GM19328 (cell line): ENCODE measurements at regions not wholly inside any gene's neighbourhood (a gene's known extent, or its start where the extent isn't known, plus 50 kb on each side); places are given as distances from the start of the nearest gene placed in this dataset.
"Not testable (repeated sequence)": the region's sequence is repeated elsewhere in the genome, so short reads cannot be mapped to it uniquely, and the experiment has no call there.

Experiments
- ATAC-seq: cut with Tn5 transposase; IDR thresholded peaks from one replicate; pipeline ENCODE4 v1.9.1; 2021; ENCODE audit warnings: mild to moderate bottlenecking, moderate library complexity; ENCODE audit not compliant: unreplicated experiment

DNA sequence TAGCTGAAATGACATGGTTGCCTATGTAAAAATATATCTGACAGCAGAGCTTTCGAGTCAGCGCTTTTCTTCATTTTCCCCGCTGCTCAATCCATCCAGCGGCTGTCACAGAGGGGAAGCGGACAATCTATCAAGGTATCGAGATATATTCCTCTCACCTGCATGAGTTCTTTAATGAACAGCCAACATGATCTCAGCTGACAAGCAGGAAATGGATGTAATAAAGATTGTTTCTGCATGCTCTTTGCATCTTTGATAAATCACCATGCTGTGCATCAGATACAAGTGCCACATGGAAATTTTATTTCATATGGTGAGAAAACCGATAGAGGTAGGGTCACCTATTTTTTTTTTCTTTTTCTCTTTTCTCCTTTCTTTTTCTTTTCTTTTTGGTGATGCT is 602.3 kb upstream of the MMS22L start:
- ATAC-seq = no peak

- no peak for ATAC-seq
Observed at GRCh38 chr6:97885828-97886227, 602.8 kb upstream of the MMS22L start.

DNA sequence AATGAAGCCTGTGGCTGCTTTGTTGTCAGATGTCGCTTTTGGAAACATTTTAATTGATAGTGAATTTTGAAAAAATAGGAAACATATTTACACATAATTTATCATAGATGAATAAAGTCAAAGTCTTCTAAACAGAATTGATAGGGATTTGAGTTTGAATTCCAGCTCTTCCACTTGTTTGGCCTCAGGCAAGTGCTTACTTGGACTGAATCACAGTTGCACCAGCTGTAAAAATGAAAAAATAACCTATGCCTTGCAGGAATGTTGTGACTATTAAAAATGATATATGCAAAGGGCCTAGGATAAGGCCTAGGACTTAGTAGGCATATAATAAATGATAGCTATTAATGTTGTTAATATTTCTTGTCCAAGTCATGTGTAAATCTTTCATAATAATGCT is 618.5 kb upstream of the MMS22L start:
- ATAC-seq = no peak

DNA sequence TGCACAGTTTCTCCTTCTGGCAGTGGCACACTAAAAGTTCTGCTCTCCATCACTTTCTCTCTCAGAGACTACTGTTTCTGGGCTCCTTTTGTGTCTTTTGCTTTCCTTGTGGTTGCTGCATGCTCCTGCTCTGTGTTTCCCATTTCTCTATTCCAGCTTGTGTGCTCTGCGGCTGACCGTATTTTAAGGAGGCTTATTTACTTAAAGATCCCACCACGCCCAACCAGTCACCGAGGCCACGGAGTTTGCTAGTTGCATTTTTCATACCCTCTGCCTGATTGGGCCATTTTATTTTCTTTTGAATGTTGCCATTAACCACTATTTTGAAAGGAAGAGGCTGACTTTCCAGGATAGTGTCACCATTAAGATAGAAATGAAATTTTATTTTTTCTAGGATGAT is 626.4 kb upstream of the MMS22L start:
- ATAC-seq = no peak

- no peak for ATAC-seq
Observed at GRCh38 chr6:97913721-97914120, 630.7 kb upstream of the MMS22L start.

- no peak for ATAC-seq
Observed at GRCh38 chr6:97914912-97915311, 631.9 kb upstream of the MMS22L start.

- no peak for ATAC-seq
Observed at GRCh38 chr6:97915537-97915936, 632.5 kb upstream of the MMS22L start.

GRCh38 chr6:97917369-97917768 is 634.4 kb upstream of the MMS22L start:
- no peak for ATAC-seq

GRCh38 chr6:97919046-97919445 is 636.0 kb upstream of the MMS22L start:
- ATAC-seq = no peak

DNA sequence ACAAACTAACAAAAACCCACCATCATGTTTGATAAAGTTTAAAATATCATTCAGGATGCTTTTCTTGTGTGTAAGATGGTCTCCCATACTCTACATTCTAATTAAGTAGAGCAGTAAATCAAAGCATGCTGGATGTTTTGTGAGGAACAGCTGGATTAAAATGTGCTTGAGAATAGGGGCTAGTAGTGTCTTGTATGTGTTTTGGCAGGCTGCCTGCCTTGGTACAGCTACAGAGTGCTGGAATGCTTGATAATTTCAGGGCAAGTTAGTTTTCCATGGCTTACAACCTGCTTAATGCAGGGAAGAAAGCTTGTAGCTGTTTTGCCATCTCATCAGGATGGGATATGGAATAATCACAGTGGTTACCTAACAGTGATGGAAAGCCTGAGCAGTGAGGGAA is 636.6 kb upstream of the MMS22L start:
- no peak for ATAC-seq

DNA sequence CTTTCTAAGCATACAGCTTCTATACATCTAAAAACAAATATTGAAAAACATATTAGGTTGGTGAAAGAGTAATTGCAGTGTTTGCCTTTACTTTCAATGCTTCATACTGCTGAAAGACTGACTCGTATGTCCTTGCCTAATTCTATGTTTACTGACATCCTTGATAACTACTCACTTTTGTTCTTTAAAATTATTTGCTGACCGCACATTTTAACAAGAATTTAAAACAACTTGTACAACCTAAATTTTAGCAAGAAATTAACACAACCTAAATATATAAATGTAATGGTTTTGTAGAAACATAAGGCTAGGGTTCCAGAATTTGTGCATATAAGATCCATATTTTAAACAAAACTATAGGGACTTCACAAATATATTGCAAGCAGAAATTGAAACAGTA is 640.2 kb upstream of the MMS22L start:
- no peak for ATAC-seq

DNA sequence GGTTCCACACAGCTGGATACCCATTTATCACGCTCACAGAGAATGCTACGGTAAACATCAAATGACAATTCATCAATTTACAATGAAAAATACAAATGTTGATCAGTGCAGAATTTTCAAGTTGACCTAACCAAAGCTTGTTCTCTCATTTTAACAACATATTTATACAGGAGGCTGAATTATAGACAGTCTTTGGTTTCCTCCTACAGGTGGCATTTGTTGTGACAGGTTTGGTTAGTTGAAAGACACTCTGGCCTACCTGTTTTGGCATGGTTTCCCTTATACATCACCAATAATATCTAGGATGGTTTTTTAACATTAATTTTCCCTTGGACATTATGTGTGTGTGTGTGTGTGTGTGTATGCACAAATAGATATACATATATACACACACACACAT is 642.5 kb upstream of the MMS22L start:
- no peak for ATAC-seq

DNA sequence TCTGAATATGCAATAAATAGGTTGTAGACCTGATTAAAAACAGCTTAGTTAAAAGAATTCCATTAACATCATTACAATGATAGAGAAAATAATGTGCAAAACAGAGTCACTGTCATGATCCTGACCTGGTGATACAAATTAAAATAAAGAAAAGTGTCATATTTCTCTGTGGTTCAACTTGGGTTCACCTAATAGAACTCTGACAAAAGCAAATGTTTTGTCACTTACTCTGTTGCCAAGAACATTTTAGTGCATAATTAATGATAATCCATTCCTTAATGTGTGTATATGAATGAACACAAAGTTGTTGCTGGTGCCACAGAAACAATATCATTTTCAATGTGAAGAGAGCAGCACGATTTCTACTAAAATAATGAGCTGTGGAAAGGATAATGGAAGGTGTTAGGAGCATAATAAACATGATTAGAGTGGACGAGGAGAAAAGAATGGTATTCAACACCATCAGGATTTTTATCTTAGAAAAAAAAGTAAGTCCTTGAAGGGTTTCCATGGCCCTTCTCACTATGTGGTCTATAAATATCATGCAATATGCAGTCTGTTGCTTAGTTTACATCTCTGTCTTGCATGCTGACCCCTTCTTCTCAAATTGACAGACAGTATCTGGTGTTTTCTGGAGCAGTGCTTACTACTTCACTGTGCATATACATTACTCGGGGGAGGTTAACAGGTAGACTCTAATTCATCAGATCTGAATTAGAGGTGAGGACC is 656.6 kb upstream of the MMS22L start:
- ATAC-seq = no peak

DNA sequence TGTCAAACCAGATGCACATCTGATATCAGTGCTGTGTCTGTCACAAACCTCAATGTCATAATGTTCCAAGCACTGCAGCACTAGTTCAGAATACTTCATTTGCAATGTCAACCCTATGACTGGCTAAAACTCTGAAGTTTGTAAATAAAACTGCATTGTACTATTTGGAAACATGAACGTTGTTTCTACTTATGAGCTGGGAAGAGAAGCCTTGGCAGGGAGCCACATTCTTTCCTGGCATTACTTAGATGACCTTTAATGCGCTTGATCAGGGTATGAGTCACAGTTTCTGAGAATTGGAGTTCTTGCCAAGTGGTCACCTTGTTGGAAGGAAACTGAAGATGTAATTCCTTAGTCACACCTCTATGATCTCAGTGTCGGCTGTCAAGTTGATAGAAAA is 664.8 kb upstream of the MMS22L start:
- ATAC-seq = no peak

- no peak for ATAC-seq
Observed at GRCh38 chr6:97958134-97958533, 675.1 kb upstream of the MMS22L start.

GRCh38 chr6:97963193-97963592 is 680.2 kb upstream of the MMS22L start:
- ATAC-seq = no peak

GRCh38 chr6:97969065-97969464 is 686.0 kb upstream of the MMS22L start:
- ATAC-seq = no peak

DNA sequence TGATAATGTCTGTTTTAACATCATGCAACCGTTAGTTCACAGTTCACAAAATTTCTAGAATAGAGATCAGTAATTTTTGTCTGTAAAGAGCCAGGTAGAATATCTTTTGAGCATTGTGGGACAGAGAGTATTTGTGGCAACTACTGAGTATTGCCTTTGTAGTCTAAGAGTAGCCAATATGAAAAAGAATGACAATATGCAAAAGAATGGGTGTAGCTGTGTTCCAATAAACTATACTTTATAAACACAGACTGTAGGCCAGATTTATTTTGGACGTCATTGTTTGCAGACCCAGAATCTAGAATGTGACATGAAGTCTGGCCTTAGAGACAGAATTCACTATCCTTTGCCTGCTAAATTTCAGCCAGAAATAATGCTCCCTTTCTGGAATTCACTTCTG is 694.1 kb upstream of the MMS22L start:
- ATAC-seq = no peak

- no peak for ATAC-seq
Observed at GRCh38 chr6:97978855-97979271, 695.8 kb upstream of the MMS22L start.

GRCh38 chr6:97979285-97979684 is 696.3 kb upstream of the MMS22L start:
- ATAC-seq = not testable (repeated sequence)

GRCh38 chr6:97989451-97989850 is 706.4 kb upstream of the MMS22L start:
- no peak for ATAC-seq

GRCh38 chr6:97995158-97995557 is 712.1 kb upstream of the MMS22L start:
- ATAC-seq = no peak

DNA sequence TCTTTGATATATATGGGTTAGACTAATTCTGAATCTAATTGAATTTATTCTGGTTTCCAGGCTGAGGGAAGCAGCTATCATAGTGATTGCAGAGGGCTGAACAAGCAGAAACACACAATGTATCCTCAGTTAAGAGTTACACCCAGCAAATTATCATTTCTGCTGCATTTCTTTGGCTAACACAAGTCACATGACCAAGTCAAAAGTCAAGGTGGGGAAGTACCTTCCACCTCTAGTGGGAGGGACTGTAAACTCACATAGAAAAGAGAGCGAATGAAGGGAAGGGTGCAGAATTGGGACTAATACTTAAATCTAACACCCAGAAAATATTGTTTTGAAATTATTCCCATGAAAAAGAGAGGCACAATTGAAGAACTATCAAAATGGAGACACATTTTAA is 719.7 kb upstream of the MMS22L start:
- no peak for ATAC-seq
